ENCODE measurements at regions not wholly inside any gene's neighbourhood (a gene's known extent, or its start where the extent isn't known, plus 50 kb on each side); places are given as distances from the start of the nearest gene placed in this dataset.

DNA sequence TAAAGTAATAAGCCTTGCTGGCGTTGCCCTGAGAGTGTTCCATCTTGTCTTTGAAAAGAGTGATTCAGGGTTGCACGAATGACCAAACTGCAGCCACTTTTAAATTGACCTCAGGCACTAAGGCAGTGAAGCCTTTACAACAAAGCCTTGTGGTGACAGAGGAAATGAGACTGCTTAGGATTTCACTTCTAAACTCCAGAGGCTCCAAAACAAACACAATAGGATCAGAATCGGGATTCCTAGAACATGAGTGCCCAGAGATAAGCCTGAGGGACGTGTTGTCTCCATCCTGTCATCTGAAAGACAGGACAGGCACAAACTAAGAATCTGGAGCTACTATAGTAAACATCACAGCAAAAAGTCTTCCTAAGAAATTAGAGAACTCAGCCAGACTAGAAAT, 405.2 kb downstream of the PPARGC1A start:
- intact Hi-C loops (cut with DNase I; ENCODE audit: low total_unique reads): no loop called here
- H3K36me3 ChIP-seq: no peaks in the 10 kb centered on the region
- no peaks in the 10 kb centered on the region for H3K4me1 ChIP-seq
- DNase-seq: no peak
- H3K4me3 ChIP-seq: no peak overlapping the region
- H3K27ac ChIP-seq: no peak overlapping the region
- no peak for TF ChIP-seq POLR2A (IDR thresholded peaks at IDR 0.05)
- TF ChIP-seq, protein P1, sequence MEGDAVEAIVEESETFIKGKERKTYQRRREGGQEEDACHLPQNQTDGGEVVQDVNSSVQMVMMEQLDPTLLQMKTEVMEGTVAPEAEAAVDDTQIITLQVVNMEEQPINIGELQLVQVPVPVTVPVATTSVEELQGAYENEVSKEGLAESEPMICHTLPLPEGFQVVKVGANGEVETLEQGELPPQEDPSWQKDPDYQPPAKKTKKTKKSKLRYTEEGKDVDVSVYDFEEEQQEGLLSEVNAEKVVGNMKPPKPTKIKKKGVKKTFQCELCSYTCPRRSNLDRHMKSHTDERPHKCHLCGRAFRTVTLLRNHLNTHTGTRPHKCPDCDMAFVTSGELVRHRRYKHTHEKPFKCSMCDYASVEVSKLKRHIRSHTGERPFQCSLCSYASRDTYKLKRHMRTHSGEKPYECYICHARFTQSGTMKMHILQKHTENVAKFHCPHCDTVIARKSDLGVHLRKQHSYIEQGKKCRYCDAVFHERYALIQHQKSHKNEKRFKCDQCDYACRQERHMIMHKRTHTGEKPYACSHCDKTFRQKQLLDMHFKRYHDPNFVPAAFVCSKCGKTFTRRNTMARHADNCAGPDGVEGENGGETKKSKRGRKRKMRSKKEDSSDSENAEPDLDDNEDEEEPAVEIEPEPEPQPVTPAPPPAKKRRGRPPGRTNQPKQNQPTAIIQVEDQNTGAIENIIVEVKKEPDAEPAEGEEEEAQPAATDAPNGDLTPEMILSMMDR (IDR thresholded peaks at IDR 0.05): no peak
- H3K9me3 ChIP-seq: no peaks in the 10 kb centered on the region
- no peaks in the 10 kb centered on the region for H3K27me3 ChIP-seq

DNA sequence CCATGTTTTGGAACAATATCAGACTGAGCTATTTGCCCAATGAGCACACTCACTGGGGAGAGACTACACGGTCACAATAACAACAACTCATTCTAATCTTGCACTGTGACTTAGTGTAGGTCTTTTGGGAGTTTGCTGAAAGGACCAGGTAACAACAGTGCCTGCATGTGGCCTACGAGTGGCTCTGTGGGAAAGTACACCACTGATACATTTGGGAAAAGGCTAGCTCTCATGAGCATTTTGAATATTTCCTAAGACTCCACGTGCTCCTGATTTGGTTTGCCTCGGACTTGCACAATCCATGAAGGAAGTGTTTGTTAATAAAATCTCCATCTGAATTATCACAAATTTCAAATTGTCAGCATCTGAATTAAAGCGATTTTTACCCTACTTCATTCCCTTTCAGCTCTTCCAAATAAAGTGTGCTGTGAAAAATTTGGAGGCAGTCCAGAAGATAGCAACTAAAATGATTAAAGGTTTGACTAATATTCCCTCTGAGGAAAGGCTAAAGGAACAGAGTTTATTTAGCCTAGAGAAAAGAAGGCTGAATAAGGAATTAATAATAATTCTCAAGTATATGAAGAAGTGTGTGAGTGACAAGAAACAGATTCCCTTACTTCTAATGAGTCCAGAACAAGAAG, 406.4 kb downstream of the PPARGC1A start:
- TF ChIP-seq POLR2A (IDR thresholded peaks at IDR 0.05): no peak
- TF ChIP-seq, protein P1 (IDR thresholded peaks at IDR 0.05): no peak
- H3K27ac ChIP-seq: no peak overlapping the region
- no peak for DNase-seq
- intact Hi-C loops (cut with DNase I; ENCODE audit: low total_unique reads): no loop called here
- no peaks in the 10 kb centered on the region for H3K4me1 ChIP-seq
- no peaks in the 10 kb centered on the region for H3K36me3 ChIP-seq
- H3K4me3 ChIP-seq: no peak overlapping the region
- no peaks in the 10 kb centered on the region for H3K27me3 ChIP-seq
- no peaks in the 10 kb centered on the region for H3K9me3 ChIP-seq

DNA sequence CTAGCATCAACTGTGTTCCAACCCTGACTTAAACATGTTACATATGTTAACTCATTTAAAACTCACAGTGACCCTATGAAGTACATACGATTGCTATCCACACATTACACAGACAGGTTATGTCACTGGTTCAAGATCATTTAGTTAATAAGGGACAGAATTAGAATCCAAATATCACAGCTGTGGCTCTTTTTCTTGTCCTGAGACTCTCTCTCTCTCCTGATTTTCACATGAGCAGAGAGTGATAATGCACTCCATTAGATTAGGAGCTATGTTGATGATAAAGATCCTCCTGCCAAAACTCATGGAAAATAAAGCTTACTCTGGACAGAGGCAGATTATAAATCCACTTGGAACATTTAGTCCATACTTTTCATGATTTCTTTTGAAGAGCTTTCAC, 408.3 kb downstream of the PPARGC1A start:
- Histone ChIP-seq H3K4me1 (no peaks in the 10 kb centered on the region), H3K9me3 (no peaks in the 10 kb centered on the region), H3K36me3 (no peaks in the 10 kb centered on the region), H3K4me3 (no peak overlapping the region), H3K27ac (no peak overlapping the region), H3K27me3 (no peaks in the 10 kb centered on the region)
- no peak for DNase-seq
- intact Hi-C loops (cut with DNase I; ENCODE audit: low total_unique reads): no loop called here
- TF ChIP-seq, protein P1 (IDR thresholded peaks at IDR 0.05): no peak
- TF ChIP-seq POLR2A (IDR thresholded peaks at IDR 0.05): no peak

DNA sequence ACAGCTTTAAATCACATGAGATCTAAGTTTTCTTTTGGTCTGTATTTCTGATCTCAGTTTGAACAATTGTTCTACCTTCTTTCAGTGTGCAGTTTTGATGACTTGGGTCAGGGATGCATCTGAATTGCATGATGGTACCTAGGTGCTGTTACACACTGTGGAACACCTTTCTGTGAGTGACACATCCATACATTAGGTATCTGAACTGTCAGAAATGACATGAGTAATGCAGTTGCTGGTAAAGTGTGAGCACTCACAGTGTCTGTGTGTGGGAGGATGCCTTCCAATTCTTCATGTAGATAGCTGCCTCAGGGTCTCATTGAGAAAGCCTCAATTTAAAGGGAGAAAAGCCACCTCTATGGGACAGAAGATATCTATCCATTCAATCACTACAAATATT, 411.9 kb downstream of the PPARGC1A start:
- no peak for DNase-seq
- Histone ChIP-seq H3K27me3 (no peaks in the 10 kb centered on the region), H3K4me3 (no peak overlapping the region), H3K9me3 (no peaks in the 10 kb centered on the region), H3K4me1 (no peaks in the 10 kb centered on the region), H3K36me3 (no peaks in the 10 kb centered on the region), H3K27ac (no peak overlapping the region)
- intact Hi-C loops (cut with DNase I; ENCODE audit: low total_unique reads): no loop called here
- TF ChIP-seq, protein P1 (IDR thresholded peaks at IDR 0.05): no peak
- no peak for TF ChIP-seq POLR2A (IDR thresholded peaks at IDR 0.05)

DNA sequence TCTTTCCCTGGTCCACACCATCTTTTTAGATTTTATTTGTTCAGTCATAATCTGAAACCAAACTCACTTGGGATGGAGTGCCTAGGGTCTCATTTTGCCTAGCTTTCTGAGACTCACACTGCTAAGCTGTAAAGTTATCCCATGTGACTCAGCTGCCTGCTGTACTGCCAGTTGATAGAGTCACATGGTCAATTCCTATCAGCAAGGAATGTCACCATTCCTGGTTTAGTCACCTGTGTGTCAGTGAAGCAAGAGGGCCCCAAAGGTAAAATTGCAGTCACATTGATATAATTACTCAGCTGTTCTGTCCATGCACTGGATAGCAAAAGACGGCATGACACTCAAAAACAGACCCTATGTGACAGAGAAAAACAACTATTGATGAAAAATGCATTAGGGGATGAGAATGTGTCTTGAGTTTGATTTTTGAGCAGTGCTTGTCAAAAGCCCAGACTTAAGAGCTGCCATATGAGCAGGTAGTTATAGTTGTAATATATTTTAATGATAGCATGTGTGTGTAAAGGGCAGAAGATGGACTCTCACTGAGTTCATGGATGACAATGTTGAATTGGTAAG, 413.2 kb downstream of the PPARGC1A start:
- intact Hi-C loops (cut with DNase I; ENCODE audit: low total_unique reads): no loop called here
- TF ChIP-seq, protein P1 (IDR thresholded peaks at IDR 0.05): no peak
- no peak for TF ChIP-seq POLR2A (IDR thresholded peaks at IDR 0.05)
- DNase-seq: no peak

More for the DNA sequence above, 413.2 kb downstream of the PPARGC1A start:
- H3K4me1 ChIP-seq: no peaks in the 10 kb centered on the region
- H3K4me3 ChIP-seq: no peak overlapping the region
- H3K27me3 ChIP-seq: no peaks in the 10 kb centered on the region
- no peak overlapping the region for H3K27ac ChIP-seq
- H3K9me3 ChIP-seq: no peaks in the 10 kb centered on the region
- H3K36me3 ChIP-seq: no peaks in the 10 kb centered on the region

Measured in uterus (tissue), 3 donors.